Tibial nerve (tissue), 4 donors: ENCODE measurements at regions not wholly inside any gene's neighbourhood (a gene's known extent, or its start where the extent isn't known, plus 50 kb on each side); places are given as distances from the start of the nearest gene placed in this dataset.

Source experiments
- DNase-seq, 2 donors: peaks; one replicate each; pipeline ENCODE4 v3.0.0-alpha.2; 2019; ENCODE audit warnings: low spot score in 2 of 2
- H3K27ac ChIP-seq, 4 donors: fragments of 200-600 bp; sonication (generic) in 3 of 4; one replicate each; pipeline ENCODE4 v1.5.1; 2017 to 2019; ENCODE audit warnings: mild to moderate bottlenecking in 1 of 4
- H3K27me3 ChIP-seq, 2 donors: fragments of 200-600 bp; sonication (generic) in 1 of 2; one replicate each; pipeline versions ENCODE4 v1.5.1 to v1.6.0; 2017 to 2019
- H3K36me3 ChIP-seq, 3 donors: fragments of 200-600 bp; sonication (generic); one replicate each; pipeline ENCODE4 v1.5.1; 2018 to 2019
- H3K4me1 ChIP-seq, 4 donors: fragments of 200-600 bp; sonication (generic) in 3 of 4; one replicate each; pipeline ENCODE4 v1.5.1; 2017 to 2019
- H3K4me3 ChIP-seq, 4 donors: fragments of 200-600 bp; sonication (generic) in 3 of 4; one replicate each; pipeline ENCODE4 v1.5.1; 2017 to 2019; ENCODE audit warnings: mild to moderate bottlenecking in 1 of 4, moderate library complexity in 1 of 4
- H3K9me3 ChIP-seq, 4 donors: fragments of 200-600 bp; sonication (generic) in 3 of 4; one replicate each; pipeline ENCODE4 v1.5.1; 2017 to 2019
- EP300 ChIP-seq, 2 donors: sonication (generic); formaldehyde crosslinking; IDR thresholded peaks; one replicate each; pipeline ENCODE4 v1.6.1; 2017; ENCODE audit warnings: antibody characterized with exemption in 2 of 2, mild to moderate bottlenecking in 1 of 2
- POLR2A ChIP-seq, 2 donors: fragments of 450-650 bp; IDR thresholded peaks; one replicate each; pipeline ENCODE4 v1.6.1; 2017; ENCODE audit warnings: antibody characterized with exemption in 2 of 2, mild to moderate bottlenecking in 2 of 2, moderate library complexity in 2 of 2
- WGBS, 2 donors: methylation state at CpG; one replicate each; pipeline ENCODE4 v1.1.5; 2018; 5-methylcytosine and 5-hydroxymethylcytosine counted together
- TF ChIP-seq, protein P1 (sequence below), 5 experiments: fragments of 200-600 bp in 3 of 5; fragments of 450-650 bp in 2 of 5; sonication (generic) in 3 of 5; IDR thresholded peaks; one replicate each; pipeline ENCODE4 v1.5.1; 2016 to 2019; ENCODE audit warnings: antibody characterized with exemption in 5 of 5, mild to moderate bottlenecking in 3 of 5, moderate library complexity in 2 of 5

DNA sequence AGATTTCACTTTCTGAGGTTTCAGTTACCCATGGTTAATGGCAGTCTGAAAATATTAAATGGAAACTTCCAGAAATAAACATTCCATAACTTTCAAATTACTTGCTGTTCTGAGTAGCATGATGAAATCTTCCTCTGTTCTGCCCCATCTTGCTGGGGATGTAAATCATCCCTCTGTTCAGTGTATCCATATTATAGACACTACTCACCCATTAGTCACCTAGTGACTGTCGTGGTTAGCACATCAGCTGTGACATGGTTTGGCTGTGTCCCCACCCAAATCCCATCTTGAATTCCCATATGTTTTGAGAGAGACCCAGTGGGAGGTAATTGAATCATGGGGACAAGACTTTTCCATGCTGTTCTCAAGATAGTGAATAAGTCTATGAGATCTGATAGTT lies 125.5 kb upstream of the GIMD1 start:
- H3K27ac ChIP-seq = no peak overlapping the region
- no peak for TF ChIP-seq EP300 (IDR thresholded peaks at IDR 0.05)
- TF ChIP-seq, protein P1, sequence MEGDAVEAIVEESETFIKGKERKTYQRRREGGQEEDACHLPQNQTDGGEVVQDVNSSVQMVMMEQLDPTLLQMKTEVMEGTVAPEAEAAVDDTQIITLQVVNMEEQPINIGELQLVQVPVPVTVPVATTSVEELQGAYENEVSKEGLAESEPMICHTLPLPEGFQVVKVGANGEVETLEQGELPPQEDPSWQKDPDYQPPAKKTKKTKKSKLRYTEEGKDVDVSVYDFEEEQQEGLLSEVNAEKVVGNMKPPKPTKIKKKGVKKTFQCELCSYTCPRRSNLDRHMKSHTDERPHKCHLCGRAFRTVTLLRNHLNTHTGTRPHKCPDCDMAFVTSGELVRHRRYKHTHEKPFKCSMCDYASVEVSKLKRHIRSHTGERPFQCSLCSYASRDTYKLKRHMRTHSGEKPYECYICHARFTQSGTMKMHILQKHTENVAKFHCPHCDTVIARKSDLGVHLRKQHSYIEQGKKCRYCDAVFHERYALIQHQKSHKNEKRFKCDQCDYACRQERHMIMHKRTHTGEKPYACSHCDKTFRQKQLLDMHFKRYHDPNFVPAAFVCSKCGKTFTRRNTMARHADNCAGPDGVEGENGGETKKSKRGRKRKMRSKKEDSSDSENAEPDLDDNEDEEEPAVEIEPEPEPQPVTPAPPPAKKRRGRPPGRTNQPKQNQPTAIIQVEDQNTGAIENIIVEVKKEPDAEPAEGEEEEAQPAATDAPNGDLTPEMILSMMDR (IDR thresholded peaks at IDR 0.05) = no peak
- no peak for TF ChIP-seq POLR2A (IDR thresholded peaks at IDR 0.05)
- H3K4me3 ChIP-seq = no peak overlapping the region
- H3K27me3 ChIP-seq = no peaks in the 10 kb centered on the region
- no peak for DNase-seq
- no peaks in the 10 kb centered on the region for H3K9me3 ChIP-seq
- peaks cover 0 to 6% (median 0%) of the 10 kb centered on the region in 4 donors for H3K4me1 ChIP-seq
- 63 to 92% methylated on average over 1 of the region's 1 CpG for WGBS, 2 donors
- H3K36me3 ChIP-seq = no peaks in the 10 kb centered on the region

DNA sequence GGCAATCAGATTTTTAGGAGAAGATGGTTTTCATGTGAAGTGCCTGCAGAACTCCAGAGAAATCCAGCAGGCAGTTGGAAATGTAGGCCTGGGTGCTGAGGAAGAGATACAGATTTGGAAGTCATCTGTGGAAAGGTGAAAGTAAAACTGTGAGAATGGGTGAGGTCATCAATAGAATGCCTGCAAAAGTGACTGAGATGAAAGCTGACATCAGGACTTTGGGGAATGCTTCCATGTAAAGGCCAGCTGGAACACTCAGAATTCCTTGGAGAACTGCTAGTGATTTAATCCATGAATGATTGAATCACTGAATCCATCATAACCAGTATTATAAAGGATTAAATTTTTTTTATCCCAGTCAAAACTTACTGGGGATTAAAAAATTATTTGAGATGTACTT lies 124.5 kb upstream of the GIMD1 start:
- TF ChIP-seq, protein P1 (IDR thresholded peaks at IDR 0.05) = no peak
- TF ChIP-seq POLR2A (IDR thresholded peaks at IDR 0.05) (no peak), EP300 (IDR thresholded peaks at IDR 0.05) (no peak)
- Histone ChIP-seq H3K36me3 (no peaks in the 10 kb centered on the region), H3K27me3 (no peaks in the 10 kb centered on the region), H3K4me3 (no peak overlapping the region), H3K9me3 (no peaks in the 10 kb centered on the region), H3K27ac (no peak overlapping the region), H3K4me1 (peaks cover 0 to 6% (median 0%) of the 10 kb centered on the region in 4 donors)
- no peak for DNase-seq

DNA sequence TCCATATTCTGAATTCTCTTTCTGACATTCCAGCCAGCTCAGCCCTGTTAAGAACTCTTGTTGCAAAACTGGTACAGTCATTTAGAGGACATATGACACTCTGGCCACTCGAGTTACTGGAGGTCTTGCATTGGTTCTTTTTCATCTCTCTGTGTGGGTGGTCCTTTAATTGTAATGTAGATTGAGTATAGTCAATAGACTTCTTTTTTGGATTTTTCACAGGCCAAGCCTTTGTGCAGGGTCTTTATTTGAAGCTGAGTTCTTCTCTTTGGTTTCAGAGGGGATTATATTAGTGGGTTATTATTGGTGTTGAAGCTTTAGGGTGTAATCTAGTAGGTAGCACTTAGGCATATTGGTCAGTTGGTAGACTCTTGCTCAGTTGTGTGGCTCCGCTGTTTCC lies 118.0 kb upstream of the GIMD1 start:
- Histone ChIP-seq H3K36me3 (no peaks in the 10 kb centered on the region), H3K27ac (no peak overlapping the region), H3K9me3 (no peaks in the 10 kb centered on the region), H3K4me1 (no peaks in the 10 kb centered on the region), H3K27me3 (no peaks in the 10 kb centered on the region), H3K4me3 (no peak overlapping the region)
- 58 to 65% methylated on average over 2 of the region's 2 CpGs for WGBS, 2 donors
- no peak for DNase-seq
- TF ChIP-seq, protein P1 (IDR thresholded peaks at IDR 0.05) = no peak
- TF ChIP-seq EP300 (IDR thresholded peaks at IDR 0.05) (no peak), POLR2A (IDR thresholded peaks at IDR 0.05) (no peak)

DNA sequence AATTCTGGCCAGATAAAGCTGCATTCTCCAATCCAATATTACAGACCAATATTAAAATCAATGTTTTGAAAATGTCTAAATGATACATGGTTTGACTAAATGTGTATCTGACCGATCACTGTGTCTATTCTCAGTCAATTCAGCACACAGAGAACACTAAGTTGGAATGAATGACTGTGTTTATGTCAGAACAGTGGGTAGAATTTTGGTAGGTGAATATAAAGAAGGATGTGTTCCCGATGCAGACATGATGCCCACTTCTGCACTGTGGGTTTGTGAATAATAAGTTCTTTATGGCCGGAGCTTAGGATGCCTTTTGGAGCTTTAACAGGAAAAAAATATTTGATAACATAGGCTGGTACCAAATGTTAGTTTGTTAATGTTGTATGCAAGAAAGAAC lies 113.2 kb upstream of the GIMD1 start:
- Histone ChIP-seq H3K4me3 (no peak overlapping the region), H3K27ac (no peak overlapping the region), H3K4me1 (no peaks in the 10 kb centered on the region), H3K36me3 (no peaks in the 10 kb centered on the region), H3K9me3 (no peaks in the 10 kb centered on the region), H3K27me3 (no peaks in the 10 kb centered on the region)
- TF ChIP-seq EP300 (IDR thresholded peaks at IDR 0.05) (no peak), POLR2A (IDR thresholded peaks at IDR 0.05) (no peak)
- TF ChIP-seq, protein P1 (IDR thresholded peaks at IDR 0.05) = no peak
- no peak for DNase-seq
- 53 to 64% methylated on average over 3 of the region's 3 CpGs for WGBS, 2 donors

DNA sequence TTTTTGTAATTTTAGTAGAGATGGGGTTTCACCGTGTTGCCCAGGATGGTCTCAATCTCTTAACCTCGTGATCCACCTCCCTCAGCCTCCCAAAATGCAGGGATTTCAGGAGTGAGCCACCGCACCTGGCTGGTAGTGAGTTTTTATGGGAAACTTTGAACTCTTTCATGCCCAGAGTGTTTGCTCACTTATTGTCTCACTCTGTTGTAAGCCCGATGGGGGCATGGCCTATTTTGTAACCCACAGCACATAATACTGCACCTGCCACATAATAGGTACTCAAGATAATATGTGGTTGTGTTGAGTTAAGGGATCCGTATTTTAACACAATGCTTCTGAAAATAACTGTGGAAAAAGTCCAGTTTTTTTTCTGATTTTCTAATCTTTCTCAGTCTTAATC lies 109.6 kb upstream of the GIMD1 start:
- WGBS, 2 donors = 90 to 91% methylated on average over 5 of the region's 5 CpGs

More for the DNA sequence above, 109.6 kb upstream of the GIMD1 start:
- TF ChIP-seq, protein P1 (IDR thresholded peaks at IDR 0.05) = no peak
- TF ChIP-seq EP300 (IDR thresholded peaks at IDR 0.05) = no peak
- TF ChIP-seq POLR2A (IDR thresholded peaks at IDR 0.05) = no peak
- Histone ChIP-seq H3K27ac (no peak overlapping the region), H3K36me3 (no peaks in the 10 kb centered on the region), H3K4me1 (no peaks in the 10 kb centered on the region), H3K27me3 (no peaks in the 10 kb centered on the region), H3K4me3 (no peak overlapping the region), H3K9me3 (no peaks in the 10 kb centered on the region)
- no peak for DNase-seq
